GM18507 (cell line): ENCODE measurements at regions not wholly inside any gene's neighbourhood (a gene's known extent, or its start where the extent isn't known, plus 50 kb on each side); places are given as distances from the start of the nearest gene placed in this dataset.
A peak's percentile ranks its signal among the peaks of the same experiment; 100 is the strongest.

Source experiments
- DNase-seq: peaks from one replicate; pipeline ENCODE4 v3.0.0; 2011; ENCODE audit warnings: low read depth; ENCODE audit not compliant: insufficient read length; ENCODE audit errors: extremely low spot score
- FAIRE-seq: peaks from 2 replicates; lab custom pipeline; 2011; peaks lifted over from hg19 to GRCh38; lab: Jason Lieb, UNC

DNA sequence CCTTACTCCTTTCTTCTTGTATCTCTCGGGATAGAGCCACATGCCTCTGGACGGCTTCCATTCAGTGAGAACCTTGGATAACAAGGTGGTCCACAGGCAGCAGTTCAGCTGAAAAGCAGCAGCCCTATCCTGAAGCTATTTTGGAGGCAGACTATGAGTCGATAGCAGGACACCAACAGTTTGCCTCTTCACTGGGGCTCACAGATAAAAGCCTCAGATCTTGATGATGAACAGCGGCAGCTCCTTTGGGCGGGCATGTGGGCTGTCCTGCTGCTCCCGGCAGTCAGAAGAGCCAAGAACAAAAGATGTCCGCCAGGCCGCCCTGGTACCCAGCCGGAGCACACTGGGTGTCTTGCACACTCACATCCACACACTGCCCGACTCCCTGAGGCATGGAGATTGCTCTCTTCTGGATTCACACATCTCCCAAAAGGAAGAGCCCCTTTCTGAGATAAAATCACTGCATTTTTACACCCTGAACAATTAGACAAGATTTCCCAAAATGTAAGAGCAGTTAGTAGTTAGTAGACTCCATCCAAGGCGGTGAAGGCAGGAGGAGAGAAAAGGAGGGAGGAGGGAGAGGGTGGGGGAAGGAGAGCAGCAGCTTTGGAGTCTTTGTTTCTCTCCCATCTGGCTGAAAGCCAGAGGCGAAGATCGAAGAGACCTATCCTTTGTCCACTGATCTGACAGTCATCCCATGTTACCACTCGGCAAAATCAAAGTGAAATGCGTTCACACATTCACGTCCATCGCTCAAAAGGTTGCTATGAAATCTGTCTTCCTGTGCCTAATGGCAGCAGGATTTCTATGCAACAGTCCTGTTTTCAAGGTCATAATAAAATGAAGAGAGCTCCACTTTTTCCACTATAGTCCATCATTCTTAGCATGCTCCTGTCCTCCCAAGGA is 90.1 kb upstream of the KLF7 start:
- FAIRE-seq, result no peak

DNA sequence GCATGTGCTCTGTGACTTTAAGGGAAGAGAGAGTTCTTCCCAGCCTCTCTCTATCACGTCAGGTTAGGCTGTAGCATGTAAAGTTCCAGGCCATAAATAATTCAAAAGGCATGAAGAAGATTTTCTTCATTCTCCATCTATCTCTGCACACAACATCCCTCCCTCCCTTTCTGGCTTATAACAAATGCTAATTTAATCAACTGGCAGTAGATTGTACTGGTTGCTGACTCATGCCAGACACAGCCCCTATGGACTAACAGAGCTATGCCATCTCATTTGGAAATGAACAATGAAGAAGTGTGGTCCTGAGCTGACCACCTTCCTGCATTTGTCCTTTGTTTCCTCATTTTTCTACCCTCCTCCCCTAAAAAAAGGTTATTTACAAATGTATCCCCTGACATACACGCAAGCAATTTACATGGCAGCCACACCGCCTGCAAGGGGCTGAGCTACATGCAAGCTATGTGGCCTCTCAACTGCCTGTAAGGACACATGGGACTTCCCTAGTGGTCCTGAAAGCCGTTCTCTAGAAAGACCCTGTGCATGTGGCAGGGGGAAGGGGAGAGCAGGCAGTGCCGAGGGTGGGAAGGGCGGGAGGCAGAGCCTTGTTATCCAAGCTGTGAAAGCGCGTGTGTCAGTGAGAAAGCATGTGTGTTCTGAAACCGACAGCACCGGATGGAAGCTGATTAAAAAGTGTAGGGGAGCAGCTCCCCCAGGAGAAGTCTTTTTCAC is 90.9 kb upstream of the KLF7 start:
- DNase-seq (no peak), FAIRE-seq (no peak)

More for the DNA sequence above, 90.1 kb upstream of the KLF7 start:
- no peak for DNase-seq

DNA sequence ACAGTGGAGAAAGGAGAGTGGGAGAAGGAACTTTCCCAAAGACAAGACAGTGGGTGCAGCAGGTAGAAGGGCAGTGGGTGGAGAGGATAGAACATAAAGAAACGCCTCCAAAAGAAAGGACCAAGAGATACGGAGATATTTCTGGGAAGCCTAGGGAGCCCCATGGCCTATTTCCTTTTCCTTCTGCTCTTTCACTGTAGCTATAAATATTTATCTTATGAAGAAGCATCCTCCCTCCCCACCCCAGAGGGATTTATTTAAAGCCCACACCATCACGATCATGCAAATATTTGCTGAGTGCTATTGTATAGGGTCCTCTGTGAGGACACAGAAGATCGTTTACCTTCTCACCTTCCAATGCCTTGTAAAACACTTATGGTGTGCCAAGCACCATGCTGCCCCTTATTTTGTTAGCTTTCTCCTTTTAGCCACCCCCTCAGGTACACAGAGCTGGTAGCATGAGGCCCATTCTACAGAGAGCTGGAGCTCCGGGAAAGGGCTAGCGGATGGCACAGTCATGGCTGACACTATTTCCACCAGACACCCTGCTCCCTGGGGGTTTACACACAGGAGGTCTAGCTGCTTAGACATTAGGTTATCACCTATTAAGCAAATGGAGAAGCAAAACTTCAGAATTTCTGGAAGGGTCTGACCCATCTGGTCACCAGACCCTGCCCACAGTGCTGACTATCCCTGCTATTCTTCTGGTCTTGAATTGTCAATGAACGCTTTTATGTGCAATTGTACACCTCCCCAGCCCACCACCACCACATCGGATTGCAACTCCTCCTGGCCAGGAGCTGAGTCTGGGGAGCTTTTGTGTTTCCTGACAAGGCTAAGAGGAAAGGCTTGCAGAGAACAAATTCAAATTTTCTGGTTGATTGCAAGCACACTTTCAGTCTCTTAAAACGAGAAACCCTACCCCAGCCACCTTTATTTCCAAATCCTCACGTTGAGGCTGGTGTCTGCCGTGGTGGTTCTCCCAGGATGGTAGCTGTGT is 91.8 kb upstream of the KLF7 start:
- FAIRE-seq (no peak), DNase-seq (no peak)

DNA sequence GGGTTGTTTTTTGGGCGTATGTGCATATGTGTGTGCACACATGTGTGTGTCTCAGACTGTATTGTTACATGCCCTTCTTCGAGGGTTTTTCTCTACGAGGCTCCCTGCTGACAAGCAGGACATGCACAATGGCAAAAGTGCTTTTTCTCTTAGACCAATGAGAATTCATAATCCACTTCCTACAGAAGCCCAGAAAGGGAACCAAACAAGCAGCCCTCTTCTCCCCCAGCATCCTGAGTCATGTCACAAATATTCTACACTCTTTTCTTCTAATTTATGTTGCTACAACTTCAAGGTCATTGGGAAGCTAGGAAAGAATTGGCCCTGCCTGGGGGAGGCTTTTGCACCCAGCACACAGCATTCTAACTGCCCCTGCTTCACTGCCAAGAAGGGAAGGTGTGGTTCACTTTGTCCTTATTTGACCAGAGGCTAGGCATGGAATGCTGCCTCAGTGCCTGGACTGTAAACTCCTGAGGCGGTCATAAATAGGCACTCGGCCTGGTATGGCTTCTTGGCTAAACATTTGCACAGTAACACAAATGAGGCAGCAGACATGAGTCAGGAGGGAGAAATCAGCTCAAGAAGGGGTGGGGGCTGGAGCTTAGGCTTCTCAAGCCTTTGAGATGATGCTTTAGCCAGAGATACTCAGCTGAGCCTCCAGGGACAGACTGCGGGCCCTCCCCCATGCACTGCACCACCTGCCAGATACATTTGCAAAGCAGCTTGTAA is 92.7 kb upstream of the KLF7 start:
- DNase-seq, result no peak
- FAIRE-seq, result no peak

DNA sequence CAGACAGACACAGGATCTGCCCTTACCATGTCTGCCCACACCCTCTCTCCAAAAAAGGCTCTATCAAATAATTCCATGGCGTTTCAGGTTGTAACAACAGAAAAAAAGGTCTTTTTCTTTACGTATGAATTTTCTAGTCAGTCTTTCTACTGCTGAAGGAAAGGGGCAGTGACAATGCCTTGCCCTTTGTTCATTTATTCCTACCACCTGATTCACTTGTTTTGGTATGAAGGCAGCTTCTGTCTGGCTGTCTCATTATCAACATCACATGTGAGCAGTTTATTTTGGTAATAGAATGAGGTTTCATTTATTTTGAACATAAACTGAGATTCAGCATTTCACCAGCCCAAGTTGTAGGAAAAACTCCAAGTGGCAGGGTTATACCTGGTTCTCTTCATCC is 94.3 kb upstream of the KLF7 start:
- DNase-seq (no peak), FAIRE-seq (no peak)

DNA sequence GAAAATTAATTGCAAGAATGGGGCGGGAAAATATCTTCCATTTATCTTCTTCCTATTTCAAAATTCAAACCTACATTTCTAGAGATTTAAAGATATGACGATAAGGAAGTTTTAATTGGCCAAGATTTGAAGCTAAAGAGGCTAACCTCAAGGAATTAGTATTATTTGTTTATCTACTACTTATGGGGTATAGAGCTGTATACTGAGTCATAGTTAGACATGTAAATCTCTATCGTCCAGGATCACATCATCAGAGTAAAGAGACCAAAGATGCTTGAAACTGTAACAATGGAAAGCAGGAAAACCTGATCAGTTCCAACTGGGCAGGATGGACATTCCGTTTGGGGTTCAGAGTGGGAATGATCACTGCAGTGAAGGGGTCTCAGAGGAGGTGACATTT is 95.2 kb upstream of the KLF7 start:
- no peak for DNase-seq
- no peak for FAIRE-seq

DNA sequence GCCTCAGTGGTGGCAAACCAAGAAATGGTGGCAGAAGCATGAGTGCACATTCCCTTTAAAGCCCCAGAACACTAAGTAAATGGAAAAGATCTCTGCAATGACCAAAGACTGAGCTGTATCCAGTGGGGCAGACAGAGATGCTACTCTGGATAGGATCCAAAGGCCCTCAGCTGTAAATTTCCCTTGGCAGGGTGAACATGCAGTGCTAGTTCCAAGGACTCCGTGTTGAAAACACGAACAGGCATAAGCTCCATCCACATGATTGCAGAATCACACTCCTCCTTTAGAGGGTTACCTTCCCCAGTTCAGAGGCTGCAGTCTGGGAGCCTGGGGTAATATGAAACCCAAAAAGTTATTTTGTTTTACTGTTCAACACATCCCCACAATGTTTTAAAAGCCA is 98.6 kb upstream of the KLF7 start:
- FAIRE-seq (no peak), DNase-seq (no peak)

DNA sequence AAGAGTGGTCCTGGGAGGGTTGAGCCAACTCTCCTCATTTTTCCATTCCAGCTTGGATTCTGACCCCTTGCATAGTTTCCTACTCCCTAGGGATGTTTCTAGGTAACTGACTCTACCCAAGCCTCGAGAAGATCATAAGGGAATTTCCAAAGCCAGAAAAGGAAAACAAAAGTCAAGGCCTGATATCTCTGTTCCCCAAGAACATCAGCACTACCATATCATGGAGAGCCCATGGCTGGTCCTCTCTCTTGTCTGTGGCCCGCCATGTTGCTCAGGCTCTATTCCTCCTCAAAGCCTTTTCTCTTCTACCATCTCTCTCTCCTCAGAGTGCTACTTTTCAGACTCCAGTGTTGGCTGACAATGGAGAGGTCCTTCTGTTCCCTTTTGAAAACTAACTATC is 99.6 kb upstream of the KLF7 start:
- DNase-seq (no peak), FAIRE-seq (no peak)

DNA sequence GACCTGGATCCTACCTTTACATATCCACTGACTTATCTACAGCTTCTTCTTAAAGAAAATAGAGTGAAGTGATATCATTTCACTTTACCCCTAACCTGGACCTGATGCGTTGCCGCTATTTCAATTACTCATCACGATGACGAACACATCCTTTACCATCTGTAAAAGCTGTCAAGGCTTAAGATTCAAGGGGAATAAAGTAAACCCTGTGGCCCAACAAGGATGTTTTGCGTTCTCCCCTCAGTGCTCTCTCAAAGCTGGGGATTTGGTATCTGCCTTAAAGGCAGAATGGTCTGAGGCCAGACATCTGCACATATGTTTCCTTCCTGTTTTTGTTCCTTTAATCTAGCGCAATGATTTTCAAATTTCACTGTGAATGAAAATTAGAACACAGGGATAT is 100.1 kb upstream of the KLF7 start:
- no peak for DNase-seq
- FAIRE-seq, result no peak

DNA sequence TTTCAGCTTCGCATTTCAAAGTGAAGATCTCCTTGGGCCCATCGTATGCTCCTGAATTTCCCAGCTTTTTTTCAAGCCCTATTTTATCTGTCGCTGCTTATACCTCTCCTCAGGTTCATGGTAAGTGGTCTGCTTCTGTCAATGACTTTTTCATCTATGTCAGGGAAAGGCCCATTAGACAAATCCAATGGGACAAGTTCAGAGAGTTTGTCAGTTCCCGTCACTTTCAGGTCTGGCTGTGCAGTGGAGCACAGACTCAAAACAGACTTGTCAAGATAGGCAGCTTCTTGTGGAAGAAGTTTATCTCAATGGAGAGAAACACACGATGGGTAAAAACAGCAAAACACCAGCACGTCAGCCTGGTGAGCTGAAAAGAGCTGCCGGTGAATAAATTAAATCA is 100.9 kb upstream of the KLF7 start:
- DNase-seq (no peak), FAIRE-seq (no peak)

DNA sequence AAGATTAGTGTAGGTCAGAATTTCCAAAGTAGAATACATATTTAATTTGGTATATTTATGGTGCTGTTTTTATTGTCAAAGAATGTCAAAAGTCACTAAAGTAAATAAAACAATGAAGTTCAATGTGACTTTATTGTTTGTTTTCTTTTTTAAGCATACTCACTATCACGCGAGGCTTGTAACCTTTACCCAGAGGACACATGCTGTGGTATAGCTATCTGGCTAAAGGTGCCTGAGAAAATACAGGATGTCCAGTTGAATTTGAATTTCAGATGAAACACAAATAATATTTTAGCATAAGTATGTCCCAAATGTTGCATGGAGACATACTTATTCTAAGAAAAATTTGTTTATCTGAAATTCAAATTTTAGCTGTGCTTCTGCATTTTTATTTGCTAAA is 103.3 kb upstream of the KLF7 start:
- no peak for FAIRE-seq
- DNase-seq, result no peak

DNA sequence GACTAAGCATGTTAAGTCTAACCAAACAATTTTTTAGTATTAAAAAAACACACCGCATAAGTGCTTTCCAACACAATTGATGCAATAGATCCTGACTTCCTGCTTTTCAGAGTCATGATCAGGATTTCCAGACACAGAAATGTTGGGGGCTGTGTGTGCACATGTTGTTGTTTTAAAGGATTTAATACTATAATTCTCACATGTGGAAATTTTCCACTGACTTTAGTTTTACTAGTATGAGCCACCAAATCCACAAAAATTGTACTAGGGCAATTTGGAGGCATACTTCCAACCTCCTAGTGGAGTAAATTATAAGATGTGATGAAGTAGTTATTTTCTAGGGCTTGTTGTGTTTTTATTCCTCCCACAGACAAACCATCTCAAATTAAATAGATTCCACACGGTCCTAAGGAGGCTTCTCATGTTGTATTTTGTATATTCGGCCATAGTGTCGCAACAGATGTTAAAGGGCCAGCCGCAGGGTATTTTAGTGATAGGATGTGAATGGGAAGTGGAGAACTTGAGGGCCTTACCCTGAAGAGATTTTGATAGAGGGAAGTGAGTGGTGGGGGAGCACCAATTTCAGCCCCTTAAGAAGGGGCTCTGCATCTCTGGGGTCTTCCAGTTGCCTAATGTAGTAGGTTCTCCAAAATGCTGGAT is 108.9 kb upstream of the KLF7 start:
- no peak for DNase-seq
- no peak for FAIRE-seq

DNA sequence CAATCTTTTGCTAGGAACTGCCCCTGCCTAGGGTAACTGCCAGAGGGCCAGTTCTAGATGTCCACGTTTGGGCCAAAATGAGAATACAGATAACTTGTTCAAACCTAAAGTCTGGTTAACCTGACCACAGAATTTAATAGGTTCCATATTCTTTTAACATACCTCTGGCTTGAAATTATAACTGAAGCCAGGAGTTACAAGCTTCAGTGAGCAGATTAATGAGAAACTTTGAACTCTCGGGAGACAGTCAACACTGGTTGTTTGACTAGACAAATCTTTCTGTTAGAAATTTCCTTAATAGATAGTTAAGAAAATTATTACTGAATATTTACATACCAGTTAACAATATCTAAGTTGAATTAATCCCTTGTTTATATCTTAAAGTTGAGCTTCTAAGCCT is 110.0 kb upstream of the KLF7 start:
- FAIRE-seq (peak; percentile 49), DNase-seq (no peak)

DNA sequence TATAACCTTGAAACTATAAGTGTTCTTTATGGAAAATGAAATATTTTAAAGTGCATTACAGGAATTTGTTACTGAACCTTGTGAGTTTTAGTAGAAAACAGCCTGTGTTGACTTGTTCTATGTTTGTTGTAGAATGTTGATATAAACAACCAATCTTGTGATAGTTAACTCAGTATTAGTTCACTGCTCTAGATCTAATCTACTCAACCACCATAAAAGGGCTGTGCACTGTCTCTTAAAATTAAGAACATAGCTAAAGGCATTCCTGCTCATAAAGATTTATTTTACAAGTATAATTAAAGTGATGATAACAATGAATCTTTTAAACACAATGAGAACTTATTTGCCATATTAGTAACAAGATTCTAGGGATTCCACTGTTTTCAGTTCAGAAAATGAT is 110.5 kb upstream of the KLF7 start:
- DNase-seq (no peak), FAIRE-seq (no peak)

DNA sequence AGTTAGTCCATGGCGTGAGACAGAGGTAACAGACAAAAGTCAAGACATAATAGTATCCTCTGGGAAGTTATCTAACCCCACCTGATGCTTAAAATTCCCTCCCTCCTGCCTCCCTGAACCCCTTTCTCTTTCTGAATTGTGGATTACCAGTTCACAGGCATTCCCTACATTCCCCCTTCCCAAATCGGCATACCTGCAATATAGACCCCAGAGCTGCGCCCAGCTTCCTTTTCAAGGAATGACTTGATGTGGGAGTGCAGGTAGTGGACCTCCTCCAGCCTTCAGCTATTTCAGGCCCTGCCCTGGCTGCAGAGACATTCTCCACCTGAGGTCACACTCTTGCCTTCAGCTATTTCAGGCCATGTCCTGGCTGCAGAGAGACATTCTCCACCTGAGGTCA is 111.1 kb upstream of the KLF7 start:
- DNase-seq (no peak), FAIRE-seq (no peak)

DNA sequence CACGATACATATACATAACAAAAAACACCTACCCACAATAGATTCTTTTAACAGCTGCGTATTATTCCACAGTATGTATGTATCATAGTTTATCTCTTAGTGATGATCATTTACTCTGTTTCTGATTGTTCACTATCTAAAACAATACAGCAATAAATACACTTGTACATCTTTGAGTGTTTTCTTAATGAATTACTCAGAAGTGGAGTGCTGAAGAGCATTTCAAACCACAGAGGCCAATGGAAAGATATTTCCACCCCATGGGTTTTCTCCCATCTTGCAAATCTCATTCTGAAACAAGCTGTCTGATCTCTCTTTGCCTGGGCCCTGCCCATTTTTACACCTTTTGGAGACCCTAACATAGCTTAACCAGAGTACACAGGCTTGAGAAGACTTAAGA is 113.8 kb upstream of the KLF7 start:
- DNase-seq, result no peak
- no peak for FAIRE-seq

DNA sequence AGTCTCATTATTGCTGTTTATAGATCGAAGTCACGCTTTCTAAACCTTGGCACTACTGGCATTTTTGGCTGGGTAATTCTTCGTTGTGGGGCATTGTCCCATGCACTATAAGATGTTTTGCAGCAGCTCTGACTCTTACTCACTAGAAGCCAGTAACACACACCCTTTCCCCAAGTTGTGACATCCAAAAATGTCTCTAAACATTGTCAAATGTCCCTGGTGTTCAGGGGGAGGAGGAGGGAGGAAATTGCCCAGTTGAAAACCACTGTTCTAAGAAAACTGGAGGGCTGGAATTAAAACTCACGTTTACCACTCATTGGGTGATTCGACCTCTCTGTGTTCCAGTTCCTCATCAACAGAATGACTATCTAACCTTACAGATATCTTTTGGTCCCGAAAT is 115.7 kb upstream of the KLF7 start:
- DNase-seq, result no peak
- FAIRE-seq, result no peak

DNA sequence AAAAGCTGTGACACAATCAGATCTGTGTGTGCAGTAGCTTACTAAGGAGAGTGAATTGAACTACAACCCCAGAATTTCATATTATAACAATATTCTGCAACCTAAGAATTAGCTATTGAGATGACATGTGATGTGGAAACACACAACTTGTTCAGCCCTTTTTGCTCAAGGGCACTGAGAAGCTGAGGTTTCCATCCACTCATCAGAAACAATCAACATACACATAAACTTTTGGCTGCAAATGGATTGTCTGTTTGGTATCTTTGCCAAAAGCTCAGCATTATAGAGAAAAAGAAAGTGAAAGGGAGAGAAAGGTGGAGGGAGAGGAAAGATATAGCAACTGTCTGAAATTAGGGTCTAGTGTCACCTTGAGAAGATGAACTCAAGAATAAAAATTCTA is 117.2 kb upstream of the KLF7 start:
- peak; percentile 54 for FAIRE-seq
- no peak for DNase-seq

DNA sequence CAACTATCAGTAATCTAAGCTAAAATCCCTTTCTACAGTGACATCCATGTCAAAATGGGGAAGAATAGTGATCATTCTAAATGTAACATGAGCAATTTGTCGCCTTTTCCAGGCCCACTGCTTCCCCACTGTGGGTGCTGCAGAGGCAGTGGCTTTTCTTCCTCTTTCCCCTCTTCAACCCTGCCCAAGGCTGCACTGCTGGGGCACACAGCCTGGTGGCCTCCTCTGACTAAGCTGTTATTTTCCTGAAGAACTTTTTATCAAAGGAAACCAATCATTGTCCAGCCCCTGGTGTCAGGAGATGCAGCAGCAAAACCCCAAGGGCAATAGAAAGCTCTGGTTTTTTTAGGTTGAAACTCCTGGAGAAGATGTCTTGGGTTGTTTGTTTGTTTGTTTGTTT is 117.6 kb upstream of the KLF7 start:
- FAIRE-seq, result peak; percentile 54
- DNase-seq, result no peak
